GM18507 (cell line): ENCODE measurements at regions not wholly inside any gene's neighbourhood (a gene's known extent, or its start where the extent isn't known, plus 50 kb on each side); places are given as distances from the start of the nearest gene placed in this dataset.

Experiments
- DNase-seq: peaks from one replicate; pipeline ENCODE4 v3.0.0; 2011; ENCODE audit warnings: low read depth; ENCODE audit not compliant: insufficient read length; ENCODE audit errors: extremely low spot score
- FAIRE-seq: peaks from 2 replicates; lab custom pipeline; 2011; peaks lifted over from hg19 to GRCh38; lab: Jason Lieb, UNC

DNA sequence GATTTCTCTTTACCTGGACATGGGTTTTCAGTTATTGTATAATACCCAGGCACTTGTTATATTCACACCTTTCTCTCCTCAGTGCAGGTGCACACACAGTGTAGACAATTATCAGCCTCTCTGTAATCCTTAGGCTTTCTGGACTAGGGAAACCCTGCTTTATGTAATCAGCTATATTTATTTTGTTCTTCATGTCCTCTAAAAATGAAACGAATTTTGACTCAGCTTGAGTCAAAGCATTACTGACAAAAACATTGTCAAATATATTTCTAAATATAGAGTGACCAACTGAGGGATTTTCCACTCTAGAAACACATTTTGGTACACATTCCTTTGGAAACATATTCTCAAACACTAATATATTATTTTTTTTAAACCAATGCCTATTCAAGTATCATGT is 144.8 kb upstream of the GULP1 start:
- DNase-seq (no peak), FAIRE-seq (no peak)

DNA sequence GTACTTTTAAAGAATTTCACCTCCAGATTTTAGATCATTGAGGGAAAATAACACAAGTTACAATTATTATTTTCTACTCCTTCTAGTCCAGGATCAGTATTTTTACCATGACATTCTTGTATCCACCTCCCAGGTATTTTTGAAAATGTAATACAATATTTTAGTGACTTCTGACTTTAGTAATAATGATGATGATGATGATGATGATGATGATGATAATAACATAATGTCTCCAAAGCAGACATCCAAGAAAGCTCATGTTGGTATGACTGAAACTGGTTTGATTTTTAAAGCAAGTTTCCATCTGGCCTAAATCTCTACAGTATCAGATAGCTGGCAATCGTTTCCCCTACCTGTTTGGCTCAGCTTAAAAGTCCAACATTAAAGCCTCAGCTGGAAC is 140.0 kb upstream of the GULP1 start:
- no peak for FAIRE-seq

DNA sequence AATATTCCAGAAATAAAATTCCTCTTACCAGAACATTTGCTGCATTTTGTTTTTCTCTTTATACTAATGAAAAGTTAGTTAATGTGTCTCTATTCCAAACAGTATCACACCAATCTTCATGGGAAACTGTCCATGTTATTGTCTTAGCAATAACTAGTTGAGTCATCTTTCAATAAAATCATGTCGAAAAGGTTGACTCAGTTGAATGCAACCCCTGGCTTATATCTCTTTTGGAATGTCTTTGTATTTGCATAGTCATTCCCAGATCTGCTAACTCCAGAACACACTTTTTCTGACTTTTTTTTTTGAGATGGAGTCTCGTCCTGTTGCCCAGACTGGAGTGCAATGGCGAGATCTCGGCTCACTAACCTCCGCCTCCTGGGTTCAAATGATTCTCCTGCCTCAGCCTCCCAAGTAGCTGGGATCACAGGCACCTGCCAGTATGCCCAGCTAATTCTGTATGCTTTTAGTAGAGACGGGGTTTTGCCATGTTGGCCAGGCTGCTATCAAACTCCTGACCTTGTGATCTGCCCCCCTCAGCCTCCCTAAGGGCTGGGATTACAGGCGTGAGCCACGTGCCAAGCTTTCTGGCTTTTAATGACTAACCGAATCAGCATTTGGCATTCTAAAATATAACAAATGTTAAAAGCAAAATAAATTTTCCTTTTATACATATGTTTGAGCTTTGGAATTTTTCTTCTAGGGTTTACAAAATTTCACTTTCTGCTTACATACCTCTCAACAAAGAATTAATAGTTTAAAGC is 133.2 kb upstream of the GULP1 start:
- DNase-seq (no peak), FAIRE-seq (no peak)

More for the DNA sequence above, 140.0 kb upstream of the GULP1 start:
- DNase-seq = no peak

DNA sequence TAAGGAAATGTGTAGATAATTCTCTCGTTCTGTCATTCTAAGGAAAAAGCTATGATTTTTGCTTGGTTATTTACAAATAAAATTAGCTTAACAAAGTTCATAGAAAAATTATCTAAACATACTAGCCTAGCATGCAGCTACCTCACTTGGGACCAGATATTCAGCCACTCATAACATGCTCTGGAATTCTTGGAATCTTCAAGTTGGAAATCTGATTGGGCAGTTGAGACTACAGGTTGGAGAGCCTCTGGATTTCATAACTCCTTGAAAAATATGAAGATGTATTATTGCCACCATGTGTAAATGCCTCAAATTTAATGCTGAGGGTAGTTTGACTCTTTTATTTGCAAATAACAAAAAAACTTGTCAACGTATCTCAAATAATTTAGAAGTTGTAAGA is 132.2 kb upstream of the GULP1 start:
- no peak for FAIRE-seq

DNA sequence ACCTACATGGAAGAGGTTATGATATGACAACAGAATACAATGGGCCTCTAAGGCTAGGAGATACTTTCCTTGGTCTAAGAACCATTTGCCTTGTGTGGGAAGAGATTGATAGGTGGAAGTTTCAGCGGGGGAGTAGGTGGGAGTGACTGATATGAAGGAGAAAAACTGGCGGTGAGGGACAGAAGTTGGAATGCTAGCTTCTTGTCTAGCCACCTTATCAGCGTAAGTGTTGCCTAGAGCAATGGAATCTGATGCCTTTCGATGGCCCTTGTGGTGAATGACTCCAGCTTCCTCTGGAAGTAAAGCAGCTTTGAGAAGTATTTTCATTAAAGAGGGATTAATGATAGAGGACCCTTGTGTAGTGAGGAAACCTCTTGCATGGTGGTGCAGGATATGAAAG is 121.3 kb upstream of the GULP1 start:
- FAIRE-seq (no peak), DNase-seq (no peak)

More for the DNA sequence above, 132.2 kb upstream of the GULP1 start:
- DNase-seq = no peak

DNA sequence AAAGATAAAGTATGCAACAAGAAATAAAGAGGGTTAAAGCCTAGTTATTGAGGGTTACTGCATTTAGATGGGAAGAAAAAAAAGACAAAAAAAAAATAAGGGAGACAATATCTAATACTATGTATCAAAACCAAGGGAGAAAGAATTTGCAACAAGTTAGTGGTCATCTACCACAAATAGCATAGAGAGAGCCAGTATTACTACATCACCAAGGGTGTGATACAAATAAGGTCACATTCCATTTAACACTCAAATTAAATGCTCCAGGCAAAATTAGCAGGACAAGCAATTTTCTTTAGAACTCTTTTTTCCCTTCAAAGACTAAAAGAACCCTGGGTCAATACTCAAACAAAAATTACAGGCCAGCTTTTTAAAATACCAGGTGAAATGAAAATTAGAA is 115.1 kb upstream of the GULP1 start:
- no peak for FAIRE-seq
- DNase-seq = no peak

DNA sequence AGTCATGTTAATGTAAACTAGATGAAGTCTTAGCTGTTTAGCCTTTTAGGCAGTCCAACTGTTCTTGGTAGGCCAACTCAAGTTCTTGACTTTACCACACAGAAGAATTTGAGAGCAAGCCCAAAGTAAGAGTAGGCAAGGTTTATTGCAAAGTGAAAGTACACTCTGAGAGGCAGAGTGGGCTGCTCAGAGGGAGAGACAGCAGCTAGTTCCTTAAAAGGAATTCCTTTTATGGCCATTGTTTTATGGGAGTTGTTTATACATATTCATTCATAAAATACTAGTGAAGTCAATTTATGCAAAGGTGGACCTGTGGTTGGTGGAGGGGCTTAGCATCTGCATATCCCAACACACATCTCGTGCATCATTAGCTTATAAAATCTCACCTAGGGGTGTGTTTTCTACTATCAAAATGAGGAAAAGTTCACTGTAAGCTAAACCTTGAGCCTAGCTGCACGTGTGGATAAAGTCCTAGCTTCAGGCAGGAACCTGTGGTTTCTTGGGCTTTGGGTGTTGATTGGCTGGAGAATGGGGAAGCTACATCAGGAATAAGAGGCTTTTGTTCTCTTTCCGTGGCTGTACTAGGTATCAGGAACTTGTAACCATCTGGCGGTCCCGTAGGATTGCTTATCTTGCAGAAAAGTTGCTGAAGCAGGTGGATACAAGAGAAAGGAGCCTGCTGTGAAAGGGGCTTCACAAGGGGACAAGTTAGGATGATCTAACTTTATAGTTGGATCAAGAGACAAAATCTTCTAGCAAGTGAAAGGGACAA is 110.4 kb upstream of the GULP1 start:
- DNase-seq (no peak), FAIRE-seq (no peak)

DNA sequence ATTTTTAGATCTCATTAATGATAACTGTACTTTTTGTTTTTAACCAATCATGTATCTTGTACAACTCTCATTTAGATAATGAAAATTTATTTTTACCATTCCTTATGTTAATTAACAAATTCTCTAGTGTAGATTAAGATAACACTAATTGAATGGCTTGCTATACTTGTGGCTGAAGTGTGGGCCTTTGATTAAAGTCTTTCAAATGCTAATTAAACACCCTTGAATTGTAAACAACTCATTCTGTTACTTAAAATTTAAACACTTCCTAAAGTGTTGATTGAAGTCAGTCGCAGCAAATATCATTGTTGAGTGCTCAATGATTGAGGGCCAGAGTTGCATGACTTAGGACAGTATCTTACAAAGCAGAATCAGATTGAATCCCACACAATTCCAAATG is 109.8 kb upstream of the GULP1 start:
- FAIRE-seq = no peak

DNA sequence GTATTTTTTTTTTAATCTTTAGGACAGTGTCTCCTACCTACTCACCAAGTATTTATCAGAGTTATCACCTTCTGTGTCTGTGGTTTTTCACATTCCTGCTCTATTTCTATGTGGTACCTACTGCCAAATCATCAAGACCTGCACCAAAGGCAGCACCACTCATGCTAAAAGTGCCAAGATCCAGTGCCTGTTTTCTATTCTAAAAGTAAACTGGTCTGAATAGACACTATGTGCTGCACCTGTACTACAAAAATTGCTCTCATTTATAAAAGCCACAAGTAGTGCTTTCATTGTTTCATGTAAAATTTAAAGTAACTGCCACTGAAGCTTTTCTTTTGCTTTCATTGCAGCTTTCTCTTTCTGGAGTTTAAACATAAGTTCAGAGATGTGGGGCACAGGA is 103.9 kb upstream of the GULP1 start:
- no peak for DNase-seq

More for the DNA sequence above, 109.8 kb upstream of the GULP1 start:
- DNase-seq = no peak

DNA sequence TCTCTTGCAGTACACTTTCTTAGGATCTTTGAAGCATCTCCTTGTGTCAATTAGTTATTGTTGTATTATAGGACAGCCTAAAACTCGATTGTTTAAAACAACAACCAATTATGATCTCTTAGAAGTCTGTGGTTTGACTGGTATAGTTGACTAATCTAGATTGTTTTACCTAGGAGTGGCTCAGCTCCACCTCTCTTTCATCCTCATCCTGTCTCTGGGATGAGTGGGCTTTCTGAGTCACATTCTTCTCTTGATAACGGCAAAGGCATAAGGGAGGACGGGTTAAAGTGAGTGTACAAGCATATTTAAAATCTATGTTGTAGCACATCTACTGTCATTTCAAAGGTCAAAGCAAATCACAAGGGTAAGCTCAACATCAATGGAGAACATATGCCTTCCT is 102.3 kb upstream of the GULP1 start:
- FAIRE-seq (no peak), DNase-seq (no peak)

More for the DNA sequence above, 103.9 kb upstream of the GULP1 start:
- no peak for FAIRE-seq

DNA sequence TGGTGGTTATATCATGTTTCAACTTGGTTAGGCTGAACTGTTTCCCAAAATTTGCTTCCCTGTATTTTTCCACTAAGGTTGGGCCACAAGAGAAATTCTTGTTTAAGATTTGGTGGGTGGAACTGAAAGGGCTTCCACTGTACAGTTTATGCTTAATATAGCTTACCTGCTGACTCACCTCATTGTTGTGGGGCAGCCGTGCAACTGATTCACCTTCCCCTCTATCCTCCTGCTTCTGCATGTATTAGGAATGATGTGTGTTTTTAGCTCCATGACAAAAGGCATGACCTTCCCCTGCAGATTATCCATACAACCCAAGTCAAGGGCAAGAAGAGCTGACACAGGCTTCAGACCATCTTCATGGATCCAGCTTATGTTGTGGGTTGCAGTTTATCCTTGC is 98.4 kb upstream of the GULP1 start:
- DNase-seq = no peak
- no peak for FAIRE-seq

DNA sequence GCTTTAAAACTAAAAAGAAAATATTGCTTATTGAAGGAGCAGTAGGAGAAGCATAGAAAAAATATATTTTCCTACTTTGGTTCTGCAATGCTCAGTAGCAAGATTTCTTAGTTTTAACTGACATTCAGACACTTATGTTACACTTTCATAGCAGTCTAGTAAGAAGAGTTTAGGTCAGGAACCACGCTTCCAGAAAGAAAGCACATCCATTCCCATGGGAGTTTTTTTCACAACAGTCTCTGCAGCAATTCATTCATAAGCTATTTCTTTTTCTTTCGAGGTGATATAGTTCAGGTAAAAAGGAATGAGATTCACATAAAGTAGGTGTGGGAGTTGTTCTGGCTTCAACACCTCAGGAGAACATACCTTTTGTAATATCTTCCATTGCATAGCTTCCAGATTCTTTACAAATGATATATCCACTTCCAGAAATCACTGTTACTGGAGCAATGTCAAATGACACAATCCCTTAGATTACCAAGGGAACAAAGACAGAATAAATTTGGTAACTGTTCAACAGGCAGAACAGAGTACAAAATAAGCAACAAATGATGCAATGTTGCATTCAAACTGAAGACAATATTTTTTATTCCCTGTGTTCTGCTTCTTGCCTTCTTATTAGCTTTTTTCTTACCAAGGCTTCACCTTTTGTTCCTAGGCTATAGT is 95.2 kb upstream of the GULP1 start:
- DNase-seq (no peak), FAIRE-seq (no peak)

DNA sequence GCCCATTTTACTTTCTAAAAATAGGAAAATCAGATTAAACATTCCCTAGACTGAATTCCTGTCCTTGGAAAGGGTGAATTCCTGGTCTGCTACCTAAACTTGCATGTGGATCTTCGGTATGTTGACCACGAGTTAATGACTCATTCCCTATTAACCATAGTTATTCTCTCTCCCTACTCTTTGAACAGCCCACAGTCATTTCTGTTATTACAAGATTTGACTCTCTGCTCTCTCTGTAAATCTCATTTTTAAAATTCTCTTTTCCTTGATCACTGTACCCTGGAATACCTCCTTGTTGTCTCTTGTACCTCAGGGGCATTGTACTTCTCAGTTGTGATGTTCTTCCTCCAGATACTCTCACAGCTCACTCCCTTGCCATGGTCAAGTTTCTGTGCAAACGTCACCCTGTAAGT is 92.0 kb upstream of the GULP1 start:
- no peak for FAIRE-seq

DNA sequence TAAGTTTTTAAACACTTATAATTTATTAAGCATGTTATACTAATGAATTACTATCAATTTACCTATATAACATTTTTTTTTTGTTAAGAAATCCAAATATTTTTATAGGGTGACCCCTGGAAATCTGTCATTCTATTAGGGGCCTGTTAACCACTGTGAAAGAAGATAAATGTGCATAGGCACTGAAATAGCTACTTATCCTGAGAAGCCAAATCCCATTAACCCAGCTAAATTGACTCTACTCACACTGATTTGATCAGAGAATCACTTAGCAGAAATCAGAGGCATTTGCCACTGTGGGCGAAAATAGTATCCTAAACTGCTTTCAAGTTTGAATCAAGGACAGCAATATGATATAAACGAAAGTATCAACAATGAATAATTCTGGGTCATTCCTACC is 90.0 kb upstream of the GULP1 start:
- FAIRE-seq = no peak
- DNase-seq = no peak

More for the DNA sequence above, 92.0 kb upstream of the GULP1 start:
- DNase-seq = no peak

DNA sequence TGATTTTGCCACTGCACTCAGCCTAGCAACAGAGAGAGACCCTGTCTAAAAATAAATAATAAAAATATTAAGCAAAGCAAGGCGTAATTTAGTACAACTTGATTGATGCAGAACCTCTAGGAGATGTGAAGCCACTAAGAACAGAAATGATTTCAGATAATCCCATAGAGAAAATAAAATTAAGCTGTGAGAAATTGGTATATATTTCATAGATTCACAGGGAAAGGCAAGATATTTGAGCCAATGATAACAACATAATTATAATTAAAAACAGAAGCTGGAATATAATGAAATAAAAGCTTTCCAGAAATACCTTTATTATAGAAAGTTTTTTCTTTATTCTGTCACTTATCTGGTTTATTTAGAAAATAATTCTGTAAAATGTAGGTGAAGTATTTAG is 88.9 kb upstream of the GULP1 start:
- DNase-seq (no peak), FAIRE-seq (no peak)

DNA sequence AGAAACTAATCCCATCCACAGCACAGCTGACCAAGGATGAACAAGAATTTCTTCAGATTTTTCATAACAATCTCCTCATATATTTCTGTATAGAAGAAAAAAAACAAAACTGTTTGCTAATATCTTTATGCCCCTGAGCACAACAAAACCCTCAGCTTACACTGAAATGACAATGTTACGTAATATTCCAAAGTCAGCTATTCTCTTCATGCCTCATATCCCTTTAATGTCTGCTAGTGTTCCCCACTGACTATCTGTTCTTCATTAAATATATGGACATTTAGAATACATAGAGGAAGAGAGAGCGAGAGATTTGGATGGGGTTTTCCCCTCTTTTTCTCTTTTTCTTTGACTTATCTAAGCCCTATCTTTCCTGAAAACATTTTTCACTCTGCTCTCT is 87.9 kb upstream of the GULP1 start:
- no peak for DNase-seq
- FAIRE-seq = no peak

DNA sequence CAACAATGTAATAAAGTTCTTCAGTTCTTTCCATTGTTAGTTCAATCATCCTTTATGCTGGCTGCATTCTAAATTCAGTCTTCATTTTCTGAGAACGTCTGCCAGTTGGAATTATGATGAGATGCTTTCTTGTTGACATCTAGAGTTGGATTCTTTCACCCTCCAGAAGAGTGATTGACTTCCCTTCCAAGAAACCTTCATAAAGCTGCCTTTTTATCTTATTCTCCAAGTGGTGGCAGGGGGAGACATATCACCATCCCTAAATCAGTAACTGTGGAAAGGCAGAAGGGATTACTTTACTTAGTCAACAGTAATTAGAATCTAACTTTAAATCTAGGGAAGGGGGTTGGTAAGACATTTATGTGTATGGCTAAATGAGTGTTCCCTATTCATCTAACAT is 86.8 kb upstream of the GULP1 start:
- DNase-seq (no peak), FAIRE-seq (no peak)

DNA sequence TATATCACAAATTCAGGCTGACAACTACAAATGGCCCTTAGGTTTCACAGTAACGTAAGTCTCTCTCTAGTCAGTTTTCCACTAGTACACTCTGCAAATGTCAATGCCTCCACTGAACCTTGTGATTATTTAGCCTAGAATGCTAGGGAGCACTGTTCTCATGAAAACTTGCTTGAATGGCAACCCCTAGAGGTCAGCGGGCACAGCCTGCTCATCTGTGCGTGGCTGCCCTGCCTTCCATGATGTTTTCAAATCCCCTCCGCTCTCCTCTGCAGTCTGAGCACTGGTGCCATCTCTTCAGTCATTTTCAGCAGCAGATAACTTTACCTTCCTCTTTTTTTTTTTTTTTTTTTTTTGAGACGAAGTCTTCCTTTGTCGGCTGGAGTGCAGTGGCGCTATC is 84.1 kb upstream of the GULP1 start:
- DNase-seq (no peak), FAIRE-seq (no peak)

DNA sequence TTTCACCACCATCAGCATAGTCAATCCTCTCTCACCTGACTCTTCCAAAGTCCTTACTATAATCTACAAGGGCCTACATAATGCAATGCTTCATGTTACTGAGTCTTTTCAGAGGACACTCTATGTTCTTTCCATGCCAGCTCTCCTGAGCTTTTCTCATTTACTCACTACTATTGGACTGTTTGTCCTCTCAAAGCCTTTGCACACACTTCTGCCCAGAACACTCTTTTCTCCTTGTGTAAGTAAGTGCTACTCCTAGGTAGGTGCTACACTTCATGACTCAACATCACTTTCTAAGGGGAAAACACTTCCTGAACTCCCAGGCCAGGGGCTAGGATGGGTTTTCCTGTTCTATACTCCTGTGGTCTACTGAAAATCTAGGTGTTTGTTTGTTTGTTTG is 82.5 kb upstream of the GULP1 start:
- FAIRE-seq = no peak

DNA sequence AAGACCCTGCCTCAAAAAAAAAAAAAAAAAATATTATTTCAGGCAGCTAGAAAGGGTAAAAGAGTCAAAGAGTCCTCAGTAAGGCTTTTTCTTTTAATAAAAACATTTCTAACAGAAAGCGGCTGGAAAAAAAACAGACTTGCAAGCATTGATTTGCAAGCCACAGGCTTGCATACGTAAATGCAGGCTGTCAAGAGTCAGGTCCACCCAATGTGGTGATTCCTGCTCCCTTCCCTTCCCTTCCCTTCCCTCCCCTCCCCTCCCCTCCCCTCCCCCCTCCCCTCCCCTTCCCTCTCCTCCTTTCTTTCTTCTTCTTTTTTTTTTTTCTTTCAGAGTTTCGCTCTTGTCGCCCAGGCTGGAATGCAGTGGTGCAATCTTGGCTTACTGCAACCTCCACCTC is 74.4 kb upstream of the GULP1 start:
- DNase-seq = no peak
- no peak for FAIRE-seq

More for the DNA sequence above, 82.5 kb upstream of the GULP1 start:
- no peak for DNase-seq

DNA sequence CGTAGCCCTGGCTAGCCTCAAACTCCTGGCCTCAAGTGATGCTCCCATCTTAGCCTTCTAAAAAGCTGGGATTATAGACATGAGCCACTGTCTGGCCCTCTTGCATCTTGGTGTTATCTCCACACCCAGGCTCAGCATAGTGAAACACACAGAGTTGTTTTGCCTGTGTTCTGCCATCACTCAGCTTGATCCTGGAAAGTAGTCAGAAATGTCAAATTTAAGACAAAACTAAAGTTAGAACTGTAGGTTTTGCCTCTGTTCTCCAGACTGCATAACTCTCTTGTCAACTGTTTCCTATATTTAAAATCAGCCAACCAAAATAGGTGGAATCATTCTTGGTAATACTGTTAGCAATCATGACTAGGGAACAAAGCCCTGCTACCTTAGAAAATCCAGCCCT is 72.1 kb upstream of the GULP1 start:
- FAIRE-seq = no peak
- no peak for DNase-seq
